ENCODE measurements at regions not wholly inside any gene's neighbourhood (a gene's known extent, or its start where the extent isn't known, plus 50 kb on each side); places are given as distances from the start of the nearest gene placed in this dataset.

DNA sequence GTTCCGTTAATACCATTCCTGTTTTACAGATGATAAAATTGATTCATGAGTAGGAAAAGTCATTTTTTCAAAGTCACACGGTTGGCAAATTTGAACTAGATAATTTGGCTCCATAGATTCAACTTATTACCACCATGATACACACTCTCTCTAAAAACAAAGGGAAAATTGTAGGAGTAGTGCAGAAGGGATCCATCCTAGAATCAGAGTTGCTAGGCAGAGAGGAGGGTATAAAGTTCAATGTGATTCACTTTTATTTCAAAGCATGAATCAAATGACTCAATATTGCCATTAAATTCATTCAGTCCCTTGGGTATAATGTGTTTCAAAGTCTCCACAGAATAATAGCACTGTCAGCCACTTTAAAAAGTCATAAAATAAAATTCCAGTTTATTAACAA lies 747.2 kb upstream of the ACO1 start:
- Histone ChIP-seq H3K36me3 (replicated peaks in 1 of 2; ENCODE audit: control insufficient read depth in 1 of 2, insufficient read depth in 2 of 2, low read length in 2 of 2) (no peaks in the 10 kb centered on the region), H3K4me3 (replicated peaks in 1 of 3; ENCODE audit: insufficient read depth in 1 of 3, low read depth in 2 of 3, low read length in 3 of 3) (no peak overlapping the region), H3K4me1 (ENCODE audit: insufficient read depth, low read length) (no peaks in the 10 kb centered on the region), H3K9me3 (ENCODE audit: low read length) (no peaks in the 10 kb centered on the region), H3K9ac (ENCODE audit: insufficient read depth, low read depth, low read length) (no peak overlapping the region), H4K20me1 (ENCODE audit: insufficient read depth, low read length) (no peaks in the 10 kb centered on the region), H3K27me3 (ENCODE audit: control insufficient read depth in 1 of 2, insufficient read depth in 2 of 2, low read length in 2 of 2) (no peaks in the 10 kb centered on the region), H3K4me2 (ENCODE audit: low read depth, low read length) (no peak overlapping the region), H3K79me2 (ENCODE audit: insufficient read depth, low read length) (no peaks in the 10 kb centered on the region), H2AFZ (ENCODE audit: low read length) (no peak overlapping the region), H3K27ac (ENCODE audit: extremely low read length, insufficient read depth, low read length) (no peak overlapping the region)
- FAIRE-seq (no peak), DNase-seq (ENCODE audit: low spot score) (no peak), ATAC-seq (no peak)
- TF ChIP-seq, protein P1, sequence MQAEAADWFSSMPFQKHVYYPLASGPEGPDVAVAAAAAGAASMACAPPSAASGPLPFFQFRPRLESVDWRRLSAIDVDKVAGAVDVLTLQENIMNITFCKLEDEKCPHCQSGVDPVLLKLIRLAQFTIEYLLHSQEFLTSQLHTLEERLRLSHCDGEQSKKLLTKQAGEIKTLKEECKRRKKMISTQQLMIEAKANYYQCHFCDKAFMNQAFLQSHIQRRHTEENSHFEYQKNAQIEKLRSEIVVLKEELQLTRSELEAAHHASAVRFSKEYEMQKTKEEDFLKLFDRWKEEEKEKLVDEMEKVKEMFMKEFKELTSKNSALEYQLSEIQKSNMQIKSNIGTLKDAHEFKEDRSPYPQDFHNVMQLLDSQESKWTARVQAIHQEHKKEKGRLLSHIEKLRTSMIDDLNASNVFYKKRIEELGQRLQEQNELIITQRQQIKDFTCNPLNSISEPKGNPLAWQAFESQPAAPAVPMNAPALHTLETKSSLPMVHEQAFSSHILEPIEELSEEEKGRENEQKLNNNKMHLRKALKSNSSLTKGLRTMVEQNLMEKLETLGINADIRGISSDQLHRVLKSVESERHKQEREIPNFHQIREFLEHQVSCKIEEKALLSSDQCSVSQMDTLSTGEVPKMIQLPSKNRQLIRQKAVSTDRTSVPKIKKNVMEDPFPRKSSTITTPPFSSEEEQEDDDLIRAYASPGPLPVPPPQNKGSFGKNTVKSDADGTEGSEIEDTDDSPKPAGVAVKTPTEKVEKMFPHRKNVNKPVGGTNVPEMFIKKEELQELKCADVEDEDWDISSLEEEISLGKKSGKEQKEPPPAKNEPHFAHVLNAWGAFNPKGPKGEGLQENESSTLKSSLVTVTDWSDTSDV (CRISPR knock-in tag; IDR thresholded peaks at IDR 0.05), result no peak
- TF ChIP-seq ZNF44 (CRISPR knock-in tag; IDR thresholded peaks at IDR 0.05) (no peak), DMAP1 (CRISPR knock-in tag; IDR thresholded peaks at IDR 0.05) (no peak), SP2 (CRISPR knock-in tag; IDR thresholded peaks at IDR 0.05) (no peak), ZNF431 (CRISPR knock-in tag; IDR thresholded peaks at IDR 0.05; ENCODE audit: borderline replicate concordance, low read depth) (no peak), MZF1 (CRISPR knock-in tag; IDR thresholded peaks at IDR 0.05; ENCODE audit: borderline replicate concordance) (no peak), ISL2 (CRISPR knock-in tag; IDR thresholded peaks at IDR 0.05) (no peak), ELF4 (CRISPR knock-in tag; IDR thresholded peaks at IDR 0.05; ENCODE audit: borderline replicate concordance) (no peak), IRX3 (CRISPR knock-in tag; IDR thresholded peaks at IDR 0.05; ENCODE audit: borderline replicate concordance, low read depth) (no peak), RNF2 (conservative IDR thresholded peaks at IDR 0.05; ENCODE audit: low read depth) (no peak), THAP11 (CRISPR knock-in tag; IDR thresholded peaks at IDR 0.05) (no peak), NFKBIZ (CRISPR knock-in tag; IDR thresholded peaks at IDR 0.05) (no peak)
- TF ChIP-seq, protein P2, sequence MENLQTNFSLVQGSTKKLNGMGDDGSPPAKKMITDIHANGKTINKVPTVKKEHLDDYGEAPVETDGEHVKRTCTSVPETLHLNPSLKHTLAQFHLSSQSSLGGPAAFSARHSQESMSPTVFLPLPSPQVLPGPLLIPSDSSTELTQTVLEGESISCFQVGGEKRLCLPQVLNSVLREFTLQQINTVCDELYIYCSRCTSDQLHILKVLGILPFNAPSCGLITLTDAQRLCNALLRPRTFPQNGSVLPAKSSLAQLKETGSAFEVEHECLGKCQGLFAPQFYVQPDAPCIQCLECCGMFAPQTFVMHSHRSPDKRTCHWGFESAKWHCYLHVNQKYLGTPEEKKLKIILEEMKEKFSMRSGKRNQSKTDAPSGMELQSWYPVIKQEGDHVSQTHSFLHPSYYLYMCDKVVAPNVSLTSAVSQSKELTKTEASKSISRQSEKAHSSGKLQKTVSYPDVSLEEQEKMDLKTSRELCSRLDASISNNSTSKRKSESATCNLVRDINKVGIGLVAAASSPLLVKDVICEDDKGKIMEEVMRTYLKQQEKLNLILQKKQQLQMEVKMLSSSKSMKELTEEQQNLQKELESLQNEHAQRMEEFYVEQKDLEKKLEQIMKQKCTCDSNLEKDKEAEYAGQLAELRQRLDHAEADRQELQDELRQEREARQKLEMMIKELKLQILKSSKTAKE (CRISPR knock-in tag; IDR thresholded peaks at IDR 0.05; ENCODE audit: borderline replicate concordance), result no peak
- TF ChIP-seq, protein P3, sequence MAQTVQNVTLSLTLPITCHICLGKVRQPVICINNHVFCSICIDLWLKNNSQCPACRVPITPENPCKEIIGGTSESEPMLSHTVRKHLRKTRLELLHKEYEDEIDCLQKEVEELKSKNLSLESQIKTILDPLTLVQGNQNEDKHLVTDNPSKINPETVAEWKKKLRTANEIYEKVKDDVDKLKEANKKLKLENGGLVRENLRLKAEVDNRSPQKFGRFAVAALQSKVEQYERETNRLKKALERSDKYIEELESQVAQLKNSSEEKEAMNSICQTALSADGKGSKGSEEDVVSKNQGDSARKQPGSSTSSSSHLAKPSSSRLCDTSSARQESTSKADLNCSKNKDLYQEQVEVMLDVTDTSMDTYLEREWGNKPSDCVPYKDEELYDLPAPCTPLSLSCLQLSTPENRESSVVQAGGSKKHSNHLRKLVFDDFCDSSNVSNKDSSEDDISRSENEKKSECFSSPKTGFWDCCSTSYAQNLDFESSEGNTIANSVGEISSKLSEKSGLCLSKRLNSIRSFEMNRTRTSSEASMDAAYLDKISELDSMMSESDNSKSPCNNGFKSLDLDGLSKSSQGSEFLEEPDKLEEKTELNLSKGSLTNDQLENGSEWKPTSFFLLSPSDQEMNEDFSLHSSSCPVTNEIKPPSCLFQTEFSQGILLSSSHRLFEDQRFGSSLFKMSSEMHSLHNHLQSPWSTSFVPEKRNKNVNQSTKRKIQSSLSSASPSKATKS (CRISPR knock-in tag; IDR thresholded peaks at IDR 0.05), result no peak
- TF ChIP-seq, protein P4, sequence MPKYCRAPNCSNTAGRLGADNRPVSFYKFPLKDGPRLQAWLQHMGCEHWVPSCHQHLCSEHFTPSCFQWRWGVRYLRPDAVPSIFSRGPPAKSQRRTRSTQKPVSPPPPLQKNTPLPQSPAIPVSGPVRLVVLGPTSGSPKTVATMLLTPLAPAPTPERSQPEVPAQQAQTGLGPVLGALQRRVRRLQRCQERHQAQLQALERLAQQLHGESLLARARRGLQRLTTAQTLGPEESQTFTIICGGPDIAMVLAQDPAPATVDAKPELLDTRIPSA (CRISPR knock-in tag; IDR thresholded peaks at IDR 0.05; ENCODE audit: borderline replicate concordance), result no peak
- TF ChIP-seq, protein P5, sequence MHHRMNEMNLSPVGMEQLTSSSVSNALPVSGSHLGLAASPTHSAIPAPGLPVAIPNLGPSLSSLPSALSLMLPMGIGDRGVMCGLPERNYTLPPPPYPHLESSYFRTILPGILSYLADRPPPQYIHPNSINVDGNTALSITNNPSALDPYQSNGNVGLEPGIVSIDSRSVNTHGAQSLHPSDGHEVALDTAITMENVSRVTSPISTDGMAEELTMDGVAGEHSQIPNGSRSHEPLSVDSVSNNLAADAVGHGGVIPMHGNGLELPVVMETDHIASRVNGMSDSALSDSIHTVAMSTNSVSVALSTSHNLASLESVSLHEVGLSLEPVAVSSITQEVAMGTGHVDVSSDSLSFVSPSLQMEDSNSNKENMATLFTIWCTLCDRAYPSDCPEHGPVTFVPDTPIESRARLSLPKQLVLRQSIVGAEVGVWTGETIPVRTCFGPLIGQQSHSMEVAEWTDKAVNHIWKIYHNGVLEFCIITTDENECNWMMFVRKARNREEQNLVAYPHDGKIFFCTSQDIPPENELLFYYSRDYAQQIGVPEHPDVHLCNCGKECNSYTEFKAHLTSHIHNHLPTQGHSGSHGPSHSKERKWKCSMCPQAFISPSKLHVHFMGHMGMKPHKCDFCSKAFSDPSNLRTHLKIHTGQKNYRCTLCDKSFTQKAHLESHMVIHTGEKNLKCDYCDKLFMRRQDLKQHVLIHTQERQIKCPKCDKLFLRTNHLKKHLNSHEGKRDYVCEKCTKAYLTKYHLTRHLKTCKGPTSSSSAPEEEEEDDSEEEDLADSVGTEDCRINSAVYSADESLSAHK (CRISPR knock-in tag; IDR thresholded peaks at IDR 0.05; ENCODE audit: borderline replicate concordance), result no peak
- BruUV-seq (replicated peaks), result no TSS peak
- intact Hi-C loops (cut with micrococcal nuclease; ENCODE audit: unreplicated experiment) (no loop called here), in situ Hi-C loops (cut with HindIII; ENCODE audit: extremely low pct_ligation_motif_present, low pct_unique_long_range_greater_than_20kb) (loop anchor here (10.0 kb wide), 1 partner anchor 48 kb away; no protein-coding TSS in a partner anchor)
- ChIA-PET CTCF (ENCODE audit: low intra/inter-chr PET ratio, low total read pairs) (no interaction called here), POLR2A (no interaction called here)
- WGBS (ENCODE audit: low lambda C conversion rate), result 4% methylated on average over 2 of the region's 2 CpGs
